Amniotic stem cell (primary cell): ENCODE measurements at regions not wholly inside any gene's neighbourhood (a gene's known extent, or its start where the extent isn't known, plus 50 kb on each side); places are given as distances from the start of the nearest gene placed in this dataset.
"Not testable (repeated sequence)": the region's sequence is repeated elsewhere in the genome, so short reads cannot be mapped to it uniquely, and the experiment has no call there.

Experiments
- DNase-seq: peaks from one replicate; lab custom pipeline; 2025; lab: John Stamatoyannopoulos, UW

DNA sequence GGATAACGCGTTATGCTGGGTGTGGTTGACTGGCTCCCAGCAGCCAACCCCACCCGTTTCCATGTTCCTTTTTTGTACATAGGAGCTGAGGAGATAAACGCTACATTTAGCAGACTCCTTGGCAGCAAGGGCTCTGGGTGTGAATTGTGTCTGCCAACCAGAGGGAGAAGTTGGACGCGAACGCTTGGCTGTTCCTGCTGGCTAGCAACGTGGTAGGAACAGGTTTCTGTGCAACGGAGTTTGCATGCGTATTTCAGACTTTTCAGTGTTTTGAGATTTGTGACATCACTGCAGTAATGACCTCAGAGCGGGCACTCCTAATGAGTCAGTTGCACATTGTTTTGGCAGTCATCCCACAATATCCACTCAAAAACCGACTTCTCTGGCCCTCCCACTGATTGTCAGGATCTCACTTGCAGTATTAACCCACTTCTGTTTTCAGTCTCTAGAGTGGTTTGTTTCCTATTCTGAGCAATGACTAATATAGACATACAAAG, 98.7 kb upstream of the RGS1 start:
- no peak for DNase-seq

DNA sequence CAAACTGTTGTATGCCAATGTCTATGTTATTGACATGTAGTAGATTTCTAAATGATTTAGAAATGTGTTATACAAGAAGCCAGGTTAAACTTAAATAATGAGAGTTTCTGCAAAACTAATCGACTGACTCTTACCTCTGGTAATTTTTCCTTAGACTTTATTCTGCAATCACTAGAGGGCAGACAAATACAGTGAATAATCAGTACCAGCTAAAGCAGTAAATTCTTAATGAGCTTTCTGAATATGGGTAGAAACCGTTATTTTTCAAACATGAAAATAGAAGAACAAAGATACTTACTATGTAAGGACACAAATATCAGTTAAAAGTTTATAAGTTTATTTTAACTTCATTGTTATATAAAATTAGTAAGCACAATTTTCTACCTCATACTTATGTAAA, 97.9 kb upstream of the RGS1 start:
- DNase-seq, result peak; percentile 21

DNA sequence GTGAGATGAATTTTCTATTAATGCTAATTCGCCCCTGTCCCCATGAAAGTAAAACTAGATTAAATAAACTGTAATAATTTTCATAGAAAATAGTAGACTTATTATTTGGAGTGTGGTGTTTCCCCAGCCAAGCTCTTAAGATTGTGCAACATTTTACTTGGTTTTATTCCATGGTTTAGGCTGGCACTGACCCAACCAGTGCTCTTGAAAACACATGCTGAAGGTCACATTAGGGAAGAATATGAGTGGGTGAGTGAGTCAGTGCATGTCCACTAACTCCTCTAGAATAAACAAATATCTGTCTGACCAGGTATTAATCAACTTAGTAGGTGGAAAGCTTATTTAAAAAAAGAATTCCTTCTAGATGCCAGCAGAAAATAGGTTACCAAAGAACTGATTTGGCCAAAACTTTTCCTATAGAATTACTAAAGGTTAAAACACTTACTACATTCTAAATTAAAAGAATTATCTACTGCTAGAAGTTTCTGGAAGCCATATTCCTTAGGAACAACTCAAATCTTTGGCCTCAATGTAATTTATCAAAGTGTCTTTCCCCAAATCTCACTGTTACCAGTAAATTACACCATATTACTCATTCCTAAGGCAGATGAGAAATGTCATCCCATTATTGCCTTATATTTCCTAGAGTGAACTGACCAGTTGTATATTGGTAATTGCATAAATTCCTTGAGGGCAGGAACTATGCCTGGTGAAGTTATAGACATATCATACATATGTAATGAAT, 89.7 kb upstream of the RGS1 start:
- peak; percentile 78 for DNase-seq

DNA sequence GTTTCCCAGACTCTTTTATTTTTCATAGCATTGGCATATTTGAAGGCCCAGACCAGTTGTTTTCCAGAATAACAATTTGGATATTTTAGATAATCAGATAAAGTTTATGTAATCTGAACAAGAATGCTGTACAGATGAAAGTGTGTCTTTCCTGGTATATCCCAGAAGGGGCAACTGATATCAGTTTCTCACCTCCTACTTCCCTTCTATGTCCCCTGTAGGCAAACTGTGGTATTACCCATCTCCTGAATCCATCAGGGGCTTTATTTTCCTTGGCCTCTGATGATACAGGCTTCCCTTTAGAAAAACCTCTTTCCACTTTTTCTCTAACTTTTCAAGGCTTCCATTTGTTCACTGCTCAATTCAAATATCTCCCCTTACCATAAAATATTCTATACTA, 87.5 kb upstream of the RGS1 start:
- no peak for DNase-seq

DNA sequence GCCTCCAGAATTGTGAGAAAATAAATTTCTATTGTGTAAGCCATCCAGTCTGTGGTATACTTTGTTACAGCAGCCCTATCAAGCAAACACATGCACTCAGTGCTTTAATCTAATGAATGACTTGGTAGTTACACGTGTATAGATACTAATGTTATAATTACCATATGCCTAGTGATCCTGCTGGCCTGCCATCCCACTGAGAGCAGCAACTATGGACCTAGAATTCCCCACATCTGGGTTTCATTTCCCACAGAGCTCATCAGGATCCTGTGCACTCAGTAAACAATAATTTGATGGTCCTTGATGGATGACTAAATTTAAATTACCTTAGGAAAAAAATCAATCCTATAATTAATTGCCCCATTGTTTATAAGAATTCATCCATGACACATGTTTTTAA, 86.5 kb upstream of the RGS1 start:
- no peak for DNase-seq

DNA sequence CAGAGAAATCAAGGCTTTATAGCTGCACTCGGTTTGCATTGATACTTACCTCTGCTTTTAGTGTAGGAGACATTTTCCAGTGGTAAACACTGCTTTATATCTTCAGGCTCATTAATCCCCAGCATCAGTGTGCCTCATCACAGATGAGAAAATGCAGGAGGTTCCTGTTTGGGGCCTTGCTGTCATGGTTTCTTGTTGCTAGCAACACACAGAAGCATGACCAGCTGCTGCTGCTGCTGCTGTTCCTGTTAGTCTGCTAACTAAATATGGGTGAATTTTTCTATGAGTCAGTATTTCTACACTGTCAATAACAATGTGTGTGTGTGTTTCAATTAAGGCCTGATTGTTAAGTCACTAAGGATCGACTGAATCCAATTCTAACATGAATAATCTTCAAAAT, 85.8 kb upstream of the RGS1 start:
- DNase-seq, result peak; percentile 64

DNA sequence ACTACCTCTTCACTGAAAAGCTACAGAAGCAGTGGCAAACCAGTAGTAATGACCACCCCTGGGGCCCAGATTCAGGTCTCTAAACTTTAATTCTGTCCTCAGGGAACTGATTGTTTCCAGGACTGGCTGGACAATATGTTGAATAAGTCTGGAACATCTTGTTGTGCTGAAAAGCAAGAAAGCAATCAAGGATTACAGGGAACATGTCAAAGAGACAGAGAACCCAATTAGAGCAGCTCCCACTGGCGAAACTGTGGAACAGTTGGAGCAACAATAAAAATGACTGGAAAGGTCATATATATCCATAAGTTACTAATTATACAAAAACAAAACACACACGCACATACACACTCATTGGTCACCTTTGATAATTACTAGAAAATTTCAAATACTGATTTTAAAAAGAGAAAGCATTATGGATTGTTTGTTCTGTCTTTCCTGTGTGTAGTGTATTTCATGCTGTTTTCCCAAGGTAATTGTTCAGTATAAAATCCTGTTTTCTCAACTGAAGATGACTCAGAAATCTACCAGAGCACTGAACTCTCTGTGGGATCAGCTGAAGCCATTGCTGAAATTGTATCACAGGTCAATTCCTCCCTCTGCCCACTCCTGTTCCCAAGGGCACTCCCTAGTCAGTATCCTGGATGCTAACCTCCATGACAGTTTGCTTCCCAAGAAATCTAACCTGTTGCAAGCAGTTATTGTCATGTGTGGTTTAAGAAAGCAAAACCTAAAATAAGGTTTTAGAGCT, 83.6 kb upstream of the RGS1 start:
- DNase-seq, result no peak

DNA sequence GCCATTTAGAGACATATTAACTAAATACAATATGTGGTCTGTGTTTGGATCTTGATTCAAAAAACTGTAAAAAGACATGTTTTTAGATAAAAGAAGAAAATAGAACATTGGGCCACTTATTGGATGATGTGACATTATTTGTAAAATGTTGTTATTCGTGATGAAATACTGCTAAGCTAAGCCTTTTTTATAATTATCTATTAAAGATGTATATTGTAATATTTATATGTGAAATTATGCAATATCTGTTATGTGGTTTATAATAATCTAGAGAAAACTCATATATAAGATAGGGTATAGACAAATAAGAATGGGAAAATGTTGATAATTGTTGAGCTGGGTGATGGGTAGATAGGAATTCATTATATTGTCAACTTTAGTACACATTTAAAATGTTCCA, 82.0 kb upstream of the RGS1 start:
- DNase-seq, result no peak

DNA sequence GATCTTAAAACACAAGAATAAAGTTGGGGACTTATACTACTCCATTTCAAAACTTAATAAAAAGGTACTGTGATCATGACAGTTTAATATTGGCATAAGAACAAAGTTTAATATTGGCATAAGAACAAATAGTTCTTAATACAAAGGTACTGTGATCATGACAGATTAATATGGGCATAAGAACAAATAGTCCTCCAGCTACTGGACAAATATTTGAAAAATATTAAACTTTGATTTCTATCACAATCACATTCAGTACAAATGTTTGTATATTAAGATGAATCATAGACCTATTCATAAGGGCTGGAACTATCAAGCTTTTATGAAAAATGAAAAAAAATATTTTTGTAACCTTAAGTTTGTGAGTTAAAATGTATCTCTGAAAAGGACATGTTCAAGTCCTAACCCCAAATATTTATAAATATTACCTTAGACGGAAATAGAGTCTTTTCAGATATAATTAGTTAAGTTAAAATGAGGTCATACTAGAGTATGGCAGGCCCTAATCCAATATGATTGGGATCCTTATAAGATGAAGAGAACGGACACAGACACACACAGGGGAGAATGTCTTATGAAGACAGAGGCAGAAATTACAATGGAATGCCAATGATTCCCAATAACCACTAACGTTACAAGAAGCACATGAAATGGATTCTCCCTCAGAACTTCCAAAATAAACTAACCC, 79.1 kb upstream of the RGS1 start:
- DNase-seq, result no peak

DNA sequence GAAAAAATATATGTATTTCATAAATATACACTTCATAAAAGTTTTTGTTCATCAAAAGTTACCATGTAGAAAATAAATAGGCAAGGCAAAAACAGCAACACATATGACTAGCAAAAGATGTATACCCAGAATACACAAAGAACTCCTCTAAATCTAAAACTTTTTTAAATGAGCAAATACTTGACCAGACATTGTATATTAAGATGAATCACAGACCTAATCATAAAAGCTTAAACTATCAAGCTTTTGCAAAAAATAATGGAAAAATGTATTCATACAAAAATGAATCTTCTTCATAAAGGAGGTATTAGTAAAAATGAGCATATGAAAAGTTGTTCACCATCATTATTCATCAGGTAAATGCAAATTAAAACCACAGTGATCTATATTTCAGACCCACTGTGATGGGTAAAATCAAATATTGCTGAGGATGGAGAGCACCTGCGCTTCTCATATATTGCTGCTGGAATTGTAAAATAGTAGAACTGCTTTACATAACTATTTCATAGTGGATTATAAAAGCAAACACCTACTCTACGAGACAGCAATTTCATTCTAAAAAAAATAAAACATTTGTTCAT, 78.3 kb upstream of the RGS1 start:
- no peak for DNase-seq

DNA sequence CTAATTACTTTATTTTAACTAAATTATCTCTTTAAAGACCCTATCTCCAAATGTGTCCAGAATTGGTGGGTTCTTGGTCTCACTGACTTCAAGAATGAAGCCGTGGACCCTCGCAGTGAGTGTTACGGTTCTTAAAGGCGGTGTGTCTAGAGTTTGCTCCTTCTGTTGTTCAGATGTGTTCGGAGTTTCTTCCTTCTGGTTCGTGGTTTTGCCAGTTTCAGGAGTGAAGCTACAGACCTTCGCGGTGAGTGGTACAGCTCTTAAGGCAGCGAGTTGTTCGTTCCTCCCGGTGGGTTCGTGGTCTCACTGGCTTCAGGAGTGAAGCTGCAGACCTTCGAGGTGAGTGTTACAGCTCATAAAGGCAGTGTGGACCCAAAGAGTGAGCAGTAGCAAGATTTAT, 77.5 kb upstream of the RGS1 start:
- DNase-seq, result not testable (repeated sequence)

DNA sequence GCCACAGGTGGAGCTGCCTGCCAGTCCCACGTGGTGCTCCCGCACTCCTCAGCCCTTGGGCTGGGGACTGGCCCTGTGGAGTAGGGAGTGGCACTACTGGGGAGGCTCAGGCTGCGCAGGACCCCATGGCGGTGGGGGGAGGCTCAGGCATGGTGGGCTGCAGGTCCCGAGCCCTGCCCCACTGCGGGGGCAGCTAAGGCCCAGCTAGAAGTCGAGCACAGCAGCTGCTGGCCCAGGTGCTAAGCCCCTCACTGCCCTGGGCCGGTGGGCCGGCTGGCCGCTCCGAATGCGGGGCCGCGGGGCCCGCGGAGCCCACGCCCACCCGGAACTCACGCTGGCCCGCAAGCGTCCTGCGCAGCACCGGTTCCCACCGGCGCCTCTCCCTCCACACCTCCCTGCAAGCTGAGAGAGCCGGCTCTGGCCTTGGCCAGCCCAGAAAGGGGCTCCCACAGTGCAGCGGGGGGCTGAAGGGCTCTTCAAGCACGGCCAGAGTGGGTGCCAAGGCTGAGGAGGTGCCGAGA, 76.5 kb upstream of the RGS1 start:
- not testable (repeated sequence) for DNase-seq

DNA sequence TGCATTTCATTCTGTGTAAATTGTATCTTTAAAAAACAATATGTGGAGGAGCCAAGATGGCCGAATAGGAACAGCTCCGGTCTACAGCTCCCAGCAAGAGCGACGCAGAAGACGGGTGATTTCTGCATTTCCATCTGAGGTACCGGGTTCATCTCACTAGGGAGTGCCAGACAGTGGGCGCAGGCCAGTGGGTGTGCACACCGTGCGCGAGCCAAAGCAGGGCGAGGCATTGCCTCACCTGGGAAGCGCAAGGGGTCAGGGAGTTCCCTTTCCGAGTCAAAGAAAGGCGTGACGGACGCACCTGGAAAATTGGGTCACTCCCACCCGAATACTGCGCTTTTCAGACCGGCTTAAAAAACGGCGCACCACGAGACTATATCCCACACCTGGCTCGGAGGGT, 75.0 kb upstream of the RGS1 start:
- DNase-seq, result not testable (repeated sequence)

DNA sequence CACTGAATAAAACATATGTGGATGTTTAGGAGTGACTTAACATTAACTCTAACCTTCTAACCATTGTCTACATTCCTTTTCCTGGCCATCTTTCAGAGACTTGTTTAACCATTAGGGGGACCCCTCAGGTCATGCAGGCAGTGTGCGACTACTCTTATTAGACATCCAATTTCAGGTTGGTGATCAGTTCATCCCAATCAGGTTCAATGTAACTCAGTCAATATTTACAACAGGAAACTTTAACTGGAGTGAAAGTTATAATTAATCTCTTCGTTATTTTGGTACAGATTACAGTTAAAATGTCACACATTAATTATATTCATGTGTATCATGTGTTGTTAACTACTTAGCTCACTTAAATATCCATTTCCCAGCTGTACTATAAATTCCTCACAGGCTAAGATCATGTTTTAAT, 68.8 kb upstream of the RGS1 start:
- DNase-seq, result no peak

DNA sequence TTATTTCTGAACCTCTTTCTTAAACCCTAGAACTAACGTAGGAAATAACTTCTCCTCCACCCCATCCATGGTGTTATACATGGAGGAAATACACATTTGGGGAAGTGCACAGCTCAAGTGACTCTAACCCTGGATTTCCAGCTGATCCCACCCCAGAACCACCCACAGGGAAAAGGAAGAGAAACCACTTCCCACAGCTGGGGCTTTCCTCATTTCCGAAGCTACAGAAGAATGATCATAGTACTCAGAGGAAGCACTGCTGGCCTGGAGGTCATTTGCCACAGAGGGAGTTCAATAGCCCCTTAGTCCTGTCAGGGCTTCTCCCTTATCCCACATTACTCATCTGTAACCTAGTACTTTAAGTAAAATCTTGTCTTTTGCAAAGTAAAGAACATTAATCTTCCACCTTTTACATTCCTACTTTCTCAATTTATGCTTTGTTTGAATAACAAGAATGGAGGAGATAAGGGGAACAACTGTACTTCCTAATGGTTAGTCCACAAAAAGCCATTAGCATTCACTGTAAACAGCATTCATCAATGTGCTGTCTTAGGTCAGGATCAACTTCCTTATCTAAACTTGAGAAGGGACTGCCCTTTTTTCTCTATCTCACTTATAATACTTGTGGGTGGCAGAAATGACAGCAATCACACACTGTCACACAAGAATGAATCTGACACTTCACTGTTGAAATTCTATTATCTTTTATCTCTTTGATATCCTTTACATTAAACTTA, 63.0 kb upstream of the RGS1 start:
- no peak for DNase-seq

DNA sequence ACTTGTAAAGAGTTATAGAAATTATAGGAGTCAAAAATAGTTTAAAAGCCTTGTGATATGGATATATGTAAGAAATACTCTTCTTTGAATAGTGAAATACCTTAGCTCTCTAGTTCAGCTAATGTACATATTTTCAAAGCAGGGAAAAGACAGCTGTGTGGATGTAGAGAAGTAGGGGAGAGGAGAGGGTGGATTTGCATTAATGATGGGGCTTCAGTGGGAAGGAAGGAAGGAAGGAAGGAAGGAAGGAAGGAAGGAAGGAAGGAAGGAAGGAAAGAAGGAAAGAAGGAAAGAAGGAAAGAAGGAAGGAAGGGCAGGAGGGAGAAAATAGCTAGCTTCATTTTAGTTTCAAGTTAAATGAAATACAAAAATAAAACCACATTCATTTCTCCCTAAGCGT, 62.4 kb upstream of the RGS1 start:
- DNase-seq, result no peak

DNA sequence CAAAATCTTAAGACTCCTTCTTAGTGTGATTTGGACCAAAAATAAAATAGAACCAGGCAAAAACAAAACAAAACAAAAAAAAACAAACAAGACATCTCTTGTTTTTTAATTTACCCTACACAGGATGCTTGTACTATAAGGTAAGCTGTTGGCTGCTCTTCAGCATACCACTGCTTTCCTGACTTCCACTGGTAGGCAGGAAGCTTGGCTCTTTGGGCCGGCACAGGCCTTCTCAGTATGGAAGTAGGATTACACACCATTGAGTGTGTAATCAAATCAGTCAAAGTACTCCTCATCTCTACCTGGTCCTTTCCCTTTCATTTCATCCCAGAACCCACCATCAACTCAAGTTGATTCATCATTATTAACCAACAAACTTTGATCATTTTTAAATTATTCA, 61.9 kb upstream of the RGS1 start:
- no peak for DNase-seq

DNA sequence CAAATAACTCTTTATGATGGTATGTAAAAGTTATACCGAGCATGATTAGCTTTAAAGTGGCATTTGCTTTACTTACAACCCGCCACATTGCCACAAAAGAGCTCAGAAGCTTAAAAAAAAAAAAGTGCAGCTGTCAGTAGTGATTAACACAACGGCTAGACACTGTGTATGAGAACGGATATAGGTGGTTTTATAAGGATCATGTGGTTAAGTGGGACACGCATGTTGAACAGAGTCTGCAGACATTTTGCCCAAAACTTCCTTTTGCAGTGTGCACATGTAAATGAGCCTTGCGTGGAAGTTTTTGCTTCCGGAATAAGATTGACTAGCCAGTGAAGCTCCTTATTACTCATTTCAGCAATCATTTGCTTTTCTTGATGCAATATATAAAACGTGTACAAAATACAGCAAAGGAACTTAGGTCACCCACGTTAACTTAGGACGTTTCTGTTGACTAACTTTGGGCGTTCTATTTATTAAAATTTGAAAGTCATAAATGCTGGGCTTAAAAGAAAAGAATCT, 58.7 kb upstream of the RGS1 start:
- DNase-seq, result peak; percentile 44

DNA sequence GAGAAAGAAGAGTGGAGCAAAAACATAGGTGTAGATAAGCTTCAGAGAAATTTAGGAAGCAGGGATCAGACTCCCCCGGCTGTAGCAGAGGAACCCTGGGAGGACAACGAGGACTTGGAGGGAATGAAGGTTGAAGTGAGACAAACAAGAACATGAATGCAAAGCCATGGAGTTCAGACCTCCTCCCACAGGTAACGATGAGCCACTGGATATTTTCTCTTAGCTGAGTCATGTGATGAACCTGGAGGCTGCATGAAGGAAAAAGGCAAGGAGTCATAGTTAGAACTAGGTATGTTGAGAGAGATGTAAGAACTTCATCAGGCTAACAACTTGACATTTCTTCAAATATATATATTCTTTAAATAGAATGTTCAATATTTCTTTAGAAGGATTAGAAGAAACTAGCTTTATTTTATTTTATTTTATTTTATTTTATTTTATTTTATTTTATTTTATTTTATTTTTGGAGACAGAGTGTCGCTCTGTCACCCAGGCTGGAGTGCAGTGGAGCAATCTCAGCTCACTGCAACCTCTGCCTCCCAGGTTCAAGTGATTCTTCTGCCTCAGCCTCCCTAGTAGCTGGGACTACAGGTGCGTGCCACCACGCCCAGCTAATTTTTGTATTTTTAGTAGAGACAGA, 57.7 kb upstream of the RGS1 start:
- DNase-seq, result not testable (repeated sequence)

DNA sequence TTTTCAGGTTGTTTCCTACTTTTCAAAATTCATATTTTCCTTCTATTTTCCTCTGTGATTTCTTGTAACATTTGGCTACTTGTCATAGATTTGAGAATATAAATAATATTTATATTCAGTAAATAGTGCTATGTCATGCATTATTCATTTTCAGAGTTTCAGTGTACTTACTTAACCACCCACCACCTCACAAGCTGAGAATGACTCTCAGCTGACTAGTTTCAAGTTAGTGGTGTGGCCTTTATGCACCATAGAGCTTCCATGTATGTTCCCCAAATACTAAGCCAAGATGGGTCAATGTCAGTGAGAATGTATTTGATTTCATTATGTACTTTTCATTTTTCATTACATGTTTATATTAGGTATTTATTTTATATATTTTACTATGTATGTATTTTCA, 56.9 kb upstream of the RGS1 start:
- DNase-seq, result no peak

DNA sequence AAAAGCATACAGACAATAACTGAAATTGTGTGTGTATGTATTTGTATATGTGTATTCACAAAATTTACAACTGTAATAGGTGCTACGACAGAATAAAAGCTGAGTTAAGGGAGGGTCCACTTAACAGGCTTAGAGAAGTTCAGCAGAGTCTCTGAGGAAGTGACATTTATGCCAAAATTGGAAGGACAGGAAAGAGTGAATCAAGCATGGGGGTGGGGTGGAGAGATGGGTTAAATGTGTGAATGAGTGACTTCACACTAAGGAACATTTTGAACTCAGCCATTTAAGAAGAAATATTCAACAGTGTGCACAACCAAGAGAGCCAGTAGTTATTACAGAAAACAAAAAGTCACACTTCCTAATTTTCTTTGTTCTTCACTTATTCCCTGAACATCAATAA, 53.8 kb upstream of the RGS1 start:
- no peak for DNase-seq
